ENCODE measurements at regions not wholly inside any gene's neighbourhood (a gene's known extent, or its start where the extent isn't known, plus 50 kb on each side); places are given as distances from the start of the nearest gene placed in this dataset.

GRCh38 chr4:157447195-157447594 lies 226.7 kb downstream of the GRIA2 start:
- no peak overlapping the region for H3K4me3 ChIP-seq
- 0 out of 2 replicates have a peak overlapping the region, but pooled peaks have one; percentile 2 for H3K27ac ChIP-seq
- TF ChIP-seq POLR2AphosphoS5 (IDR thresholded peaks at IDR 0.05; ENCODE audit: borderline replicate concordance, low read depth, low read length), result no peak
- TF ChIP-seq FOXP2 (optimal IDR thresholded peaks at IDR 0.05; ENCODE audit: control extremely low read depth, extremely low read length, insufficient read depth), result no peak
- TF ChIP-seq EZH2 (IDR thresholded peaks at IDR 0.05), result no peak
- peak; percentile 50 for DNase-seq (ENCODE audit: low read depth, low spot score)
- H3K9ac ChIP-seq (ENCODE audit: insufficient read length), result no peak overlapping the region
- no peaks in the 10 kb centered on the region for H3K36me3 ChIP-seq (ENCODE audit: insufficient read depth, low read length)
- H3K9me3 ChIP-seq (ENCODE audit: low read depth, low read length), result no peaks in the 10 kb centered on the region; the same call in 1 of the 2 replicates

GRCh38 chr4:157444014-157444413 lies 223.5 kb downstream of the GRIA2 start:
- no peak overlapping the region for H3K4me3 ChIP-seq
- H3K27ac ChIP-seq, result no peak overlapping the region
- no peak for TF ChIP-seq EZH2 (IDR thresholded peaks at IDR 0.05)
- TF ChIP-seq POLR2AphosphoS5 (IDR thresholded peaks at IDR 0.05; ENCODE audit: borderline replicate concordance, low read depth, low read length), result no peak
- TF ChIP-seq FOXP2 (optimal IDR thresholded peaks at IDR 0.05; ENCODE audit: control extremely low read depth, extremely low read length, insufficient read depth), result no peak
- no peaks in the 10 kb centered on the region for H3K36me3 ChIP-seq (ENCODE audit: insufficient read depth, low read length)
- H3K9me3 ChIP-seq (ENCODE audit: low read depth, low read length), result no peaks in the 10 kb centered on the region; the same call in 1 of the 2 replicates
- no peak overlapping the region for H3K9ac ChIP-seq (ENCODE audit: insufficient read length)
- no peak for DNase-seq (ENCODE audit: low read depth, low spot score)

GRCh38 chr4:157443537-157443936 lies 223.0 kb downstream of the GRIA2 start:
- no peaks in the 10 kb centered on the region; the same call in 1 of the 2 replicates for H3K9me3 ChIP-seq (ENCODE audit: low read depth, low read length)
- TF ChIP-seq FOXP2 (optimal IDR thresholded peaks at IDR 0.05; ENCODE audit: control extremely low read depth, extremely low read length, insufficient read depth), result no peak
- no peak for TF ChIP-seq EZH2 (IDR thresholded peaks at IDR 0.05)
- no peak for TF ChIP-seq POLR2AphosphoS5 (IDR thresholded peaks at IDR 0.05; ENCODE audit: borderline replicate concordance, low read depth, low read length)
- no peak overlapping the region for H3K9ac ChIP-seq (ENCODE audit: insufficient read length)
- H3K27ac ChIP-seq, result no peak overlapping the region
- H3K36me3 ChIP-seq (ENCODE audit: insufficient read depth, low read length), result no peaks in the 10 kb centered on the region
- no peak overlapping the region for H3K4me3 ChIP-seq
- no peak for DNase-seq (ENCODE audit: low read depth, low spot score)

- Histone ChIP-seq H3K36me3 (ENCODE audit: insufficient read depth, low read length) (no peaks in the 10 kb centered on the region), H3K9ac (ENCODE audit: insufficient read length) (no peak overlapping the region), H3K27ac (no peak overlapping the region), H3K4me3 (no peak overlapping the region), H3K9me3 (ENCODE audit: low read depth, low read length) (no peaks in the 10 kb centered on the region)
- no peak for DNase-seq (ENCODE audit: low read depth, low spot score)
- no peak for TF ChIP-seq POLR2AphosphoS5 (IDR thresholded peaks at IDR 0.05; ENCODE audit: borderline replicate concordance, low read depth, low read length)
- no peak for TF ChIP-seq EZH2 (IDR thresholded peaks at IDR 0.05)
These were observed 205.4 kb downstream of the GRIA2 start for GRCh38 chr4:157425897-157426296.

GRCh38 chr4:157423526-157424020 lies 203.0 kb downstream of the GRIA2 start:
- H3K36me3 ChIP-seq (ENCODE audit: insufficient read depth, low read length), result no peaks in the 10 kb centered on the region
- TF ChIP-seq POLR2AphosphoS5 (IDR thresholded peaks at IDR 0.05; ENCODE audit: borderline replicate concordance, low read depth, low read length) (no peak), EZH2 (IDR thresholded peaks at IDR 0.05) (no peak), FOXP2 (optimal IDR thresholded peaks at IDR 0.05; ENCODE audit: control extremely low read depth, extremely low read length, insufficient read depth) (no peak)
- H3K9me3 ChIP-seq (ENCODE audit: low read depth, low read length), result no peaks in the 10 kb centered on the region

GRCh38 chr4:157421365-157421764 lies 200.8 kb downstream of the GRIA2 start:
- no peak overlapping the region for H3K4me3 ChIP-seq
- H3K9me3 ChIP-seq (ENCODE audit: low read depth, low read length), result no peaks in the 10 kb centered on the region
- no peak overlapping the region for H3K27ac ChIP-seq
- H3K36me3 ChIP-seq (ENCODE audit: insufficient read depth, low read length), result no peaks in the 10 kb centered on the region
- no peak for TF ChIP-seq FOXP2 (optimal IDR thresholded peaks at IDR 0.05; ENCODE audit: control extremely low read depth, extremely low read length, insufficient read depth)
- DNase-seq (ENCODE audit: low read depth, low spot score), result no peak
- no peak overlapping the region for H3K9ac ChIP-seq (ENCODE audit: insufficient read length)

More at GRCh38 chr4:157423526-157424020, 203.0 kb downstream of the GRIA2 start:
- no peak overlapping the region for H3K9ac ChIP-seq (ENCODE audit: insufficient read length)
- no peak overlapping the region for H3K4me3 ChIP-seq
- no peak for DNase-seq (ENCODE audit: low read depth, low spot score)
- no peak overlapping the region for H3K27ac ChIP-seq

Measured in SK-N-MC (cell line).